Kidney epithelial cell (primary cell): ENCODE measurements at regions not wholly inside any gene's neighbourhood (a gene's known extent, or its start where the extent isn't known, plus 50 kb on each side); places are given as distances from the start of the nearest gene placed in this dataset.
A peak's percentile ranks its signal among the peaks of the same experiment; 100 is the strongest.

Experiments
- DNase-seq: peaks from one replicate; pipeline ENCODE4 v3.0.0-alpha.2; 2010; ENCODE audit warnings: low read depth
- H3K27me3 ChIP-seq: 2 replicates; pipeline ENCODE4 v1.6.0; 2011; ENCODE audit warnings: low read length; ENCODE audit not compliant: control insufficient read depth, insufficient read depth
- H3K36me3 ChIP-seq: 2 replicates; pipeline ENCODE4 v1.5.1; 2011; ENCODE audit warnings: low read length; ENCODE audit not compliant: control insufficient read depth, insufficient read depth
- H3K4me3 ChIP-seq: 2 replicates; pipeline ENCODE4 v1.5.1; 2011; ENCODE audit warnings: low read depth, mild to moderate bottlenecking, control low read depth, low read length
- CTCF ChIP-seq: IDR thresholded peaks from 2 replicates; pipeline ENCODE4 v1.5.1; 2011; ENCODE audit warnings: mild to moderate bottlenecking, moderate library complexity, low read length, control low read depth, inconsistent platforms; ENCODE audit not compliant: insufficient read depth, poor library complexity, severe bottlenecking

- TF ChIP-seq CTCF: no peak
- no peaks in the 10 kb centered on the region for H3K27me3 ChIP-seq
- no peak overlapping the region for H3K4me3 ChIP-seq
- no peaks in the 10 kb centered on the region for H3K36me3 ChIP-seq
- DNase-seq: peak; percentile 47
These were observed 79.9 kb downstream of the GTPBP8 start for GRCh38 chr3:113070681-113071113.

- no peaks in the 10 kb centered on the region for H3K36me3 ChIP-seq
- TF ChIP-seq CTCF: no peak
- no peaks in the 10 kb centered on the region for H3K27me3 ChIP-seq
- DNase-seq: no peak
- H3K4me3 ChIP-seq: no peak overlapping the region
These were observed 84.8 kb downstream of the GTPBP8 start for GRCh38 chr3:113075588-113075987.

- no peak for DNase-seq
- Histone ChIP-seq H3K4me3 (no peak overlapping the region), H3K27me3 (no peaks in the 10 kb centered on the region), H3K36me3 (no peaks in the 10 kb centered on the region)
- TF ChIP-seq CTCF: no peak
These were observed 88.6 kb downstream of the GTPBP8 start for GRCh38 chr3:113079218-113079961.

GRCh38 chr3:113084777-113085176 is 94.0 kb downstream of the GTPBP8 start:
- Histone ChIP-seq H3K36me3 (no peaks in the 10 kb centered on the region), H3K27me3 (no peaks in the 10 kb centered on the region), H3K4me3 (no peak overlapping the region)
- TF ChIP-seq CTCF: no peak
- no peak for DNase-seq

- no peak for TF ChIP-seq CTCF
- H3K36me3 ChIP-seq: no peaks in the 10 kb centered on the region
- DNase-seq: no peak
- H3K4me3 ChIP-seq: no peak overlapping the region
- no peaks in the 10 kb centered on the region for H3K27me3 ChIP-seq
These were observed 96.0 kb downstream of the GTPBP8 start for GRCh38 chr3:113086560-113087461.
